Esophagus muscularis mucosa (tissue), 4 donors: ENCODE measurements at regions not wholly inside any gene's neighbourhood (a gene's known extent, or its start where the extent isn't known, plus 50 kb on each side); places are given as distances from the start of the nearest gene placed in this dataset.

Source experiments
- DNase-seq: peaks from one replicate; pipeline ENCODE4 v3.0.0-alpha.2; 2017; ENCODE audit errors: extremely low spot score
- H3K27ac ChIP-seq, 4 donors: fragments of 200-600 bp; sonication (generic); replicated peaks in 1 of 4; 1 replicate in 3 of 4; 2 replicates in 1 of 4; pipeline ENCODE4 v1.5.1; 2016 to 2019; ENCODE audit warnings: mild to moderate bottlenecking in 1 of 4
- H3K27me3 ChIP-seq, 4 donors: fragments of 200-600 bp; sonication (generic); one replicate each; pipeline versions ENCODE4 v1.5.1 to v1.6.0; 2016 to 2019
- H3K36me3 ChIP-seq, 4 donors: fragments of 200-600 bp; sonication (generic); one replicate each; pipeline ENCODE4 v1.5.1; 2016 to 2019
- H3K4me1 ChIP-seq, 4 donors: fragments of 200-600 bp; sonication (generic); one replicate each; pipeline ENCODE4 v1.5.1; 2016 to 2019
- H3K4me3 ChIP-seq, 4 donors: fragments of 200-600 bp; sonication (generic); 1 replicate in 2 of 4; 2 replicates in 2 of 4; pipeline ENCODE4 v1.5.1; 2016 to 2019; ENCODE audit warnings: mild to moderate bottlenecking in 4 of 4, moderate library complexity in 1 of 4
- H3K9me3 ChIP-seq, 4 donors: fragments of 200-600 bp; sonication (generic); 1 replicate in 3 of 4; 2 replicates in 1 of 4; pipeline ENCODE4 v1.5.1; 2016 to 2019
- CTCF ChIP-seq, 3 experiments: fragments of 200-600 bp in 2 of 3; fragments of 450-650 bp in 1 of 3; sonication (generic) in 2 of 3; IDR thresholded peaks; one replicate each; pipeline ENCODE4 v1.5.1; 2017 to 2019; ENCODE audit warnings: antibody characterized with exemption in 3 of 3, mild to moderate bottlenecking in 2 of 3, moderate library complexity in 1 of 3
- EP300 ChIP-seq: sonication (generic); formaldehyde crosslinking; IDR thresholded peaks from one replicate; pipeline ENCODE4 v1.6.1; 2017; ENCODE audit warnings: antibody characterized with exemption
- POLR2A ChIP-seq: fragments of 450-650 bp; IDR thresholded peaks from one replicate; pipeline ENCODE4 v1.6.1; 2017; ENCODE audit warnings: antibody characterized with exemption, moderate library complexity, mild to moderate bottlenecking, low read depth
- POLR2AphosphoS5 ChIP-seq, 2 donors: sonication (generic); formaldehyde crosslinking; IDR thresholded peaks; one replicate each; pipeline ENCODE4 v1.6.1; 2017; ENCODE audit warnings: antibody characterized with exemption in 2 of 2
- WGBS: methylation state at CpG from one replicate; pipeline ENCODE4 v1.1.5; 2018; 5-methylcytosine and 5-hydroxymethylcytosine counted together
- intact Hi-C: fragments of 100-400 bp; cut with DNase I; formaldehyde crosslinking; loops from one replicate; pipeline ENCODE4 v1.15.1; 2023

DNA sequence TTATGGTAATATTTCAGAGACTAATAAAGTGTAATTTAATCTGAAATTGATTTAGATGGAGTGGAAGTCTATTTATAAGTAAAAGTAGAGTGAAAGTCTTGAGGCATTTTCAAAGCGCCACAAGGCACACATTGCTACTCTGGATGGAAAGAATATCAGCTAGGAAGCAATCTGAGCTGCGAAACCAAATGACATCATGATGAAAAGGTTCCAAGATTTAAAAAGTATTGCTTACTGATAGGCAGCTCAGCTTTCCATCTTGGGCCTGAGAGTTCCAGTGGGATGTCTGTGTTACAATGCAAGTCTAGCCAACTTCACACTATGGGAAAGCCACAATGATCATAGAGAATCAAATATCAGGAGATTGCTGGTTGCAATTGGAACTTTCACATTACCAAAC is 126.9 kb upstream of the VGLL2 start:
- WGBS: 72% methylated on average over 2 of the region's 2 CpGs
- no peak overlapping the region for H3K27ac ChIP-seq
- no peak for DNase-seq
- intact Hi-C loops: no loop called here
- H3K4me3 ChIP-seq: no peak overlapping the region
- H3K9me3 ChIP-seq: no peaks in the 10 kb centered on the region
- peaks cover 0 to 13% (median 11%) of the 10 kb centered on the region in 4 donors for H3K4me1 ChIP-seq
- H3K36me3 ChIP-seq: no peaks in the 10 kb centered on the region
- H3K27me3 ChIP-seq: no peaks in the 10 kb centered on the region
- TF ChIP-seq POLR2AphosphoS5 (IDR thresholded peaks at IDR 0.05) (no peak), CTCF (IDR thresholded peaks at IDR 0.05) (no peak), EP300 (no peak), POLR2A (no peak)

DNA sequence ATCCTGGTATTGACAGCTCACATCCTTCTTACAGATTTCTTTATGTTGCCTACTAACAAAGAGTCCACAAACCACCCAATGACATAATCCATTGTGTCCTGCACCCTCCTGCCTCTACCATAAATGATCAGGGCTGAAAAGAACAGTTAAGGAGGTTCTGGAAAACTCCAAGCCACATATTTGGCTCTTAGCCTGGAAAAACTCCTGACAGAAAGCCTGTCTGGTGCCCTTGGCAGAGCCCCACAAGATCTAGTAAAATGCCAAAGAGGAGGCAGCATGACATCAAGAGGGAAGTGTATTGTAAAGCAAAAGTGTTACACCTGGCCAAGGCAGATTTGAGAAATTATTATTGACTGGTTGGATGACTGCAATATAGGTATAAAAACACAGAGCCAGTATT is 126.4 kb upstream of the VGLL2 start:
- intact Hi-C loops: no loop called here
- TF ChIP-seq POLR2AphosphoS5 (IDR thresholded peaks at IDR 0.05) (peak in 1 of 2 donors; percentile 48), EP300 (no peak), POLR2A (no peak), CTCF (IDR thresholded peaks at IDR 0.05) (no peak)
- Histone ChIP-seq H3K27me3 (no peaks in the 10 kb centered on the region), H3K9me3 (no peaks in the 10 kb centered on the region), H3K36me3 (no peaks in the 10 kb centered on the region), H3K4me1 (peaks cover 0 to 13% (median 11%) of the 10 kb centered on the region in 4 donors), H3K27ac (no peak overlapping the region), H3K4me3 (no peak overlapping the region)
- DNase-seq: no peak

- H3K36me3 ChIP-seq: no peaks in the 10 kb centered on the region
- H3K4me3 ChIP-seq: no peak overlapping the region
- 59% methylated on average over 3 of the region's 3 CpGs for WGBS
- H3K9me3 ChIP-seq: no peaks in the 10 kb centered on the region
- no peak overlapping the region for H3K27ac ChIP-seq
- H3K4me1 ChIP-seq: peaks cover 0 to 13% (median 11%) of the 10 kb centered on the region in 4 donors
- DNase-seq: no peak
- no peak for TF ChIP-seq POLR2AphosphoS5 (IDR thresholded peaks at IDR 0.05)
- TF ChIP-seq POLR2A: no peak
- no peak for TF ChIP-seq EP300
- TF ChIP-seq CTCF (IDR thresholded peaks at IDR 0.05): no peak
- intact Hi-C loops: no loop called here
- H3K27me3 ChIP-seq: no peaks in the 10 kb centered on the region
These were observed 123.2 kb upstream of the VGLL2 start for GRCh38 chr6:117142142-117142541.

GRCh38 chr6:117142995-117143394 is 122.4 kb upstream of the VGLL2 start:
- DNase-seq: no peak
- Histone ChIP-seq H3K27me3 (no peaks in the 10 kb centered on the region), H3K4me3 (no peak overlapping the region), H3K9me3 (no peaks in the 10 kb centered on the region), H3K27ac (no peak overlapping the region), H3K36me3 (no peaks in the 10 kb centered on the region), H3K4me1 (peaks cover 0 to 13% (median 11%) of the 10 kb centered on the region in 4 donors)
- intact Hi-C loops: no loop called here
- TF ChIP-seq POLR2A: no peak
- TF ChIP-seq CTCF (IDR thresholded peaks at IDR 0.05): no peak
- TF ChIP-seq EP300: no peak
- TF ChIP-seq POLR2AphosphoS5 (IDR thresholded peaks at IDR 0.05): no peak
- 100% methylated on average over 1 of the region's 1 CpG for WGBS

- WGBS: 72% methylated on average over 2 of the region's 2 CpGs
- Histone ChIP-seq H3K9me3 (no peaks in the 10 kb centered on the region), H3K27me3 (no peaks in the 10 kb centered on the region), H3K36me3 (no peaks in the 10 kb centered on the region), H3K4me1 (peaks cover 0 to 13% (median 11%) of the 10 kb centered on the region in 4 donors), H3K4me3 (no peak overlapping the region), H3K27ac (no peak overlapping the region)
- intact Hi-C loops: no loop called here
- DNase-seq: no peak
- TF ChIP-seq CTCF (IDR thresholded peaks at IDR 0.05): no peak
- no peak for TF ChIP-seq POLR2AphosphoS5 (IDR thresholded peaks at IDR 0.05)
These were observed 121.7 kb upstream of the VGLL2 start for GRCh38 chr6:117143647-117144046.
